Mesendoderm (in vitro differentiated cells): ENCODE measurements at regions not wholly inside any gene's neighbourhood (a gene's known extent, or its start where the extent isn't known, plus 50 kb on each side); places are given as distances from the start of the nearest gene placed in this dataset.
"Not testable (repeated sequence)": the region's sequence is repeated elsewhere in the genome, so short reads cannot be mapped to it uniquely, and the experiment has no call there.

ENCODE experiments used
- DNase-seq: peaks from one replicate; pipeline ENCODE4 v3.0.0; 2013
- H2AK5ac ChIP-seq: 2 replicates; pipeline ENCODE4 v1.6.1; 2013; ENCODE audit warnings: low read length, inconsistent platforms
- H2BK120ac ChIP-seq: 2 replicates; pipeline ENCODE4 v1.6.1; 2013; ENCODE audit warnings: low read depth, mild to moderate bottlenecking, low read length, moderate library complexity, mixed read lengths
- H2BK15ac ChIP-seq: replicated peaks from 2 replicates; pipeline ENCODE4 v1.6.1; 2013; ENCODE audit warnings: low read depth, mild to moderate bottlenecking, moderate library complexity
- H2BK5ac ChIP-seq: 2 replicates; pipeline ENCODE4 v1.6.1; 2013; ENCODE audit warnings: low read length, inconsistent platforms
- H3K18ac ChIP-seq: 2 replicates; pipeline ENCODE4 v1.6.1; 2013; ENCODE audit warnings: mild to moderate bottlenecking, low read length, mixed read lengths
- H3K23ac ChIP-seq: one replicate; pipeline ENCODE4 v1.6.1; 2013; ENCODE audit warnings: low read length
- H3K27ac ChIP-seq: 2 replicates; pipeline ENCODE4 v1.5.1; 2013; ENCODE audit warnings: low read depth, mild to moderate bottlenecking, inconsistent platforms, low read length, moderate library complexity
- H3K27me3 ChIP-seq: 2 replicates; pipeline ENCODE4 v1.6.1; 2013; ENCODE audit warnings: low read length, control low read depth, mild to moderate bottlenecking, inconsistent platforms; ENCODE audit not compliant: insufficient read depth, poor library complexity
- H3K36me3 ChIP-seq: 2 replicates; pipeline ENCODE4 v1.6.1; 2013; ENCODE audit warnings: low read length, inconsistent platforms; ENCODE audit not compliant: control insufficient read depth, insufficient read depth
- H3K4ac ChIP-seq: one replicate; pipeline ENCODE4 v1.6.1; 2013; ENCODE audit warnings: low read depth, mild to moderate bottlenecking, low read length, moderate library complexity
- H3K4me1 ChIP-seq: 2 replicates; pipeline ENCODE4 v1.6.1; 2013; ENCODE audit warnings: low read depth, low read length, inconsistent platforms; ENCODE audit not compliant: control insufficient read depth
- H3K4me2 ChIP-seq: 2 replicates; pipeline ENCODE4 v1.6.1; 2013; ENCODE audit warnings: low read length
- H3K4me3 ChIP-seq: 2 replicates; pipeline ENCODE4 v1.5.1; 2013; ENCODE audit warnings: mild to moderate bottlenecking, low read length
- H3K56ac ChIP-seq: one replicate; pipeline ENCODE4 v1.6.1; 2013; ENCODE audit warnings: low read length
- H3K79me1 ChIP-seq: 2 replicates; pipeline ENCODE4 v1.6.1; 2013; ENCODE audit warnings: low read length, inconsistent platforms
- H3K79me2 ChIP-seq: 2 replicates; pipeline ENCODE4 v1.6.1; 2013; ENCODE audit warnings: mild to moderate bottlenecking, low read length; ENCODE audit not compliant: control insufficient read depth, insufficient read depth
- H3K9ac ChIP-seq: 2 replicates; pipeline ENCODE4 v1.6.1; 2013; ENCODE audit warnings: low read length, inconsistent platforms
- H4K5ac ChIP-seq: one replicate; pipeline ENCODE4 v1.6.1; 2013; ENCODE audit warnings: low read length
- H4K8ac ChIP-seq: one replicate; pipeline ENCODE4 v1.6.1; 2013; ENCODE audit warnings: low read depth, mild to moderate bottlenecking, control low read depth, low read length, moderate library complexity
- WGBS: extraction: QIAGEN DNeasy Blood & Tissue Kit; methylation state at CpG from one replicate; pipeline ENCODE4 v1.1.7; 2013; ENCODE audit warnings: low lambda C conversion rate, missing lambda C conversion rate; ENCODE audit not compliant: insufficient coverage; ENCODE audit errors: extremely low coverage; 5-methylcytosine and 5-hydroxymethylcytosine counted together

DNA sequence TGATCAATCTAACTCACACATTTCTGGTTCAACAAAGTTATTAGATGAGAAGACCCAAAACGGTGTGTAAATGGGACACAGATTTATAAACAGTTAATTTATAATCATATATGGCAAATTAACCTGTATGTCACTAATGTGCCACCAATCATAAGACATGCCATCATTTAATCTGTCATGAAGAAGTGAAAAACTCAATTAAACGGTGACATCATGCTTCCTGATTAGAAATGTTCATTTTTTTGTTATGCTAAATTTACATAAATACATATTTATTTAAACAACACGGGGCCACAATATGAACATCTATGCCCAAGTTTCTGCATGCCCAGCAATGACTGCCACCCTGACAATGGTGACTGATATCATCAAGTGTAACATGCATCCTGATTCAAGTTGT lies 164.1 kb upstream of the EEA1 start:
- H3K9ac ChIP-seq, result no peak overlapping the region
- no peak overlapping the region for H4K5ac ChIP-seq
- no peak overlapping the region for H2BK15ac ChIP-seq
- H3K4me2 ChIP-seq, result no peak overlapping the region
- H3K18ac ChIP-seq, result no peak overlapping the region
- no peak overlapping the region for H3K27ac ChIP-seq
- no peak overlapping the region for H4K8ac ChIP-seq
- no peaks in the 10 kb centered on the region for H3K79me1 ChIP-seq
- H3K23ac ChIP-seq, result no peak overlapping the region
- no peaks in the 10 kb centered on the region for H3K27me3 ChIP-seq
- no peak overlapping the region for H3K4me3 ChIP-seq
- H3K36me3 ChIP-seq, result no peaks in the 10 kb centered on the region
- no peak overlapping the region for H3K56ac ChIP-seq
- H3K79me2 ChIP-seq, result no peaks in the 10 kb centered on the region
- no peak overlapping the region for H3K4ac ChIP-seq
- no peak overlapping the region for H2BK120ac ChIP-seq
- no CpG with 5 or more reads among the region's 3 CpGs for WGBS
- H2BK5ac ChIP-seq, result no peak overlapping the region
- H3K4me1 ChIP-seq, result peaks cover under 1% of the 10 kb centered on the region
- no peak for DNase-seq
- peak overlapping the region; percentile 43 for H2AK5ac ChIP-seq

DNA sequence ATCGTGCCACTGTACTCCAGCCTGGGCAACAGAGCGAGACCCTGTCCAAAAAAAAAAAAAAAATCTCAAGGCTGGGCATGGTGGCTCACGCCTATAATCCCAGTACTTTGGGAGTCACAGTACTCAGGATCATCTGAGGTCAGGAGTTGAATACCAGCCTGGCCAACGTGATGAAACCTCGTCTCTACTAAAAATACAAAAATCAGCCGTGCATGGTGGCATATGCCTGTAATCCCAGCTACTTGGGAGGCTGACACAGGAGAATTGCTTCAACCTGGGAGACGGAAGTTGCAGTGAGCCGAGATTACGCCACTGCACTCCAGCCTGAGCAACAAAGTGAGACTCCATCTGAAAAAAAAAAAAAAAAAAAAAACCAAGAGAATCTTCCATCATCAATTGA lies 165.1 kb upstream of the EEA1 start:
- H2BK5ac ChIP-seq, H3K4ac ChIP-seq, H3K4me1 ChIP-seq, H4K5ac ChIP-seq, H3K36me3 ChIP-seq, H3K56ac ChIP-seq, H2BK15ac ChIP-seq, H3K79me1 ChIP-seq, DNase-seq, H2BK120ac ChIP-seq, H3K18ac ChIP-seq, H3K27me3 ChIP-seq, H4K8ac ChIP-seq, H3K79me2 ChIP-seq, H3K9ac ChIP-seq, H3K4me2 ChIP-seq, H3K27ac ChIP-seq, H2AK5ac ChIP-seq, H3K4me3 ChIP-seq, H3K23ac ChIP-seq: not testable (repeated sequence)
- no CpG with 5 or more reads among the region's 9 CpGs for WGBS

DNA sequence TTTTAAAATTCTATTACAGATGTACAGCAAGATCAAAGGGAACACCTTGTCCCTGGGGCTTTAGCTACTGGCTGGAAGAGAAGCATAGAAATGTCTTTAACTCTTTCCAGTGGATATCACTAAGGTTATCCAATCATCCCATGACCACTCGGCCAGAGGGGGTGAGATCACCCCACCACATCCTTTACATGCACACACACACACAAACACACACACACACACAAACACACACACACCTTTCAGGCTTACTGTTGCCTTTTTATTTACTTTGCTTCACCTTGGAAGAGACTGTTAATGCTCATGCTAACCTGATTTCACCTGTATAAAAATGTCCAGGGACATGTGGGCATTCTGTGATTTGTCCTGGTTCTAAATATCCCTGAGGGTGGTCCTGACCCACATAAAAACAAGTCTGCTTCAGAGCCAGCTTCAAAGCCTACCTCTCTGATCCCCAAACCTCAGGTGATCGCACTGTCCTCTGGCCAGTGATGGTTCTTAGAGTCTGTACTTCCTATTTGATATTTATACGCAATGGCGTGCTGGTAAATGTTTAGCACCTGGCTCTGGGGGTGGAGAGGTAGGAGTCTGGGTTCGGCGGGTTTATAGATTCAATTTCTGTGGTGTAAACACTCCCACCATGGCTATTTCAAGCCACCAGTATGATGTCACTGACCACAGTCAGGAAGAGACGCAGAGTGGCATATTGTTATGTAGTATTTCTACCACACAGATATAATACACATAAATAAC lies 166.1 kb upstream of the EEA1 start:
- Histone ChIP-seq H3K56ac (no peak overlapping the region), H3K4me1 (no peaks in the 10 kb centered on the region), H3K79me1 (no peaks in the 10 kb centered on the region), H4K8ac (no peak overlapping the region), H3K27ac (no peak overlapping the region), H3K4me3 (no peak overlapping the region), H3K9ac (no peak overlapping the region), H2BK5ac (no peak overlapping the region), H3K23ac (no peak overlapping the region), H3K18ac (no peak overlapping the region), H2AK5ac (no peak overlapping the region), H2BK15ac (no peak overlapping the region), H3K79me2 (no peaks in the 10 kb centered on the region), H3K4me2 (no peak overlapping the region), H3K27me3 (no peaks in the 10 kb centered on the region), H3K4ac (no peak overlapping the region), H3K36me3 (no peaks in the 10 kb centered on the region), H4K5ac (no peak overlapping the region), H2BK120ac (no peak overlapping the region)
- no peak for DNase-seq
- WGBS, result no CpG with 5 or more reads among the region's 7 CpGs

DNA sequence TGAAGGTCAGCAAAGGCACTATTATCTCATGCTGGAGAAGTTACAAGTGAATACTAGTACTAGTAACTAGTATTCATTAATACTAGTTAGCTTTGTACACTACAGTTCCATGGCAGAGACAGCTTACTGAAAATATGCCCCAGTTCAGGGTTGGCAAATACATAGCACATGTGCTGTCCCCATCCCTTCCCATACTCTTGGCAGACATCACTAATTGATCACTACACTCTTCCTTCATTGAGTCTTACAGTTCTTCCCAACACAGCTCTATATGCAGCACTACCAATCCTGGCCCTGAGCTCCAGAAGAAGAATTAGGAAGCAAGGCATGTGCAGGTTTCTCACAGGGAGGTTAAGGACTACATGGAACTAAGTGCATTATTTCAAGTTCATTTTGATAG lies 168.3 kb upstream of the EEA1 start:
- Histone ChIP-seq H3K23ac (no peak overlapping the region), H3K36me3 (no peaks in the 10 kb centered on the region), H4K5ac (no peak overlapping the region), H3K4me1 (no peaks in the 10 kb centered on the region), H3K79me2 (no peaks in the 10 kb centered on the region), H3K56ac (no peak overlapping the region), H3K27ac (no peak overlapping the region), H2BK15ac (no peak overlapping the region), H3K18ac (no peak overlapping the region), H3K4ac (no peak overlapping the region), H3K9ac (no peak overlapping the region), H3K4me2 (no peak overlapping the region), H2AK5ac (no peak overlapping the region), H2BK5ac (no peak overlapping the region), H3K4me3 (no peak overlapping the region), H4K8ac (no peak overlapping the region), H2BK120ac (no peak overlapping the region), H3K79me1 (no peaks in the 10 kb centered on the region), H3K27me3 (no peaks in the 10 kb centered on the region)
- DNase-seq, result no peak

DNA sequence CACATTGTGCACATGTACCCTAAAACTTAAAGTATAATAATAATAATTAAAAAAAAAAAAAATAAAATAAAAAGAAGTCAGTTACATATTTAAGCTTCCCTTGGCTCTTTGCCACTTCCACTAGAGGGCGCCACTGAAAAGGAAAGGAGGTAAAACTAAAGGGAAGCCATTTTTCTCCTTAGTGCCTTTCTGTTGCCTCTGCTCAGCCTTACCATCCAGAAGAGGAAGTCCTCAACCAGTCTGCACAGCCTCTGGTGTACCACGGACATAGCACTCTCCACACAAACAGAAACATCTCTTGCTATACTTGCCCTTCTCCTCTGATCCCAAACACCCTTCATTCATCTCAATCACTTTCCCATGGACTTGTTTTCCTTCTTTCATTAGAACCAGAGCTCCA lies 169.0 kb upstream of the EEA1 start:
- H2BK120ac ChIP-seq, result no peak overlapping the region
- no peak overlapping the region for H2AK5ac ChIP-seq
- WGBS, result no CpG with 5 or more reads among the region's 2 CpGs
- no peak overlapping the region for H3K56ac ChIP-seq
- H2BK5ac ChIP-seq, result no peak overlapping the region
- H2BK15ac ChIP-seq, result no peak overlapping the region
- no peaks in the 10 kb centered on the region for H3K4me1 ChIP-seq
- no peaks in the 10 kb centered on the region for H3K79me2 ChIP-seq
- H3K27me3 ChIP-seq, result no peaks in the 10 kb centered on the region
- no peak overlapping the region for H3K4me3 ChIP-seq
- no peak overlapping the region for H3K18ac ChIP-seq
- H3K4me2 ChIP-seq, result no peak overlapping the region
- no peaks in the 10 kb centered on the region for H3K79me1 ChIP-seq
- H3K36me3 ChIP-seq, result no peaks in the 10 kb centered on the region
- H4K8ac ChIP-seq, result no peak overlapping the region
- H3K4ac ChIP-seq, result no peak overlapping the region
- H3K23ac ChIP-seq, result no peak overlapping the region
- peak; percentile 86 for DNase-seq
- no peak overlapping the region for H3K27ac ChIP-seq
- no peak overlapping the region for H4K5ac ChIP-seq
- H3K9ac ChIP-seq, result no peak overlapping the region

DNA sequence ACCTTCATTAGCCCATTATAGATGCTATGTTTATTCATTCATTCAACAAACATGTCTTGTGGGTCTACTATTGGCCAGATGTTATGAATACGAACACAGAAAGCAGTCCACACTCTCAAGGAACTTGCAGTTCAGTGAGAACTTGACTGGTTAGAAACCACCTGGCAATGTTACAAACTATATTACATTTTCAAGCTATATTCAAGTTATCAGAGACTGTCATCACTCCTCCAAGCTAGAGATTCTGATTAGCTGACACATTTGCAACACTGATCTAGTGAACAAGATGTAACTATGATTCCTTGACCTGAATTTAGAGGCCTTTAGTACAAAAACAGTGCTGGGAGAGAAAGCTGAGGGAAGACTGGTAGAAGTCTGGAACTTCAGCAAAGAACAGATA lies 170.7 kb upstream of the EEA1 start:
- Histone ChIP-seq H4K5ac (no peak overlapping the region), H3K79me2 (no peaks in the 10 kb centered on the region), H3K4me2 (no peak overlapping the region), H3K27ac (no peak overlapping the region), H3K18ac (no peak overlapping the region), H3K9ac (no peak overlapping the region), H2BK15ac (peak overlapping the region; percentile 67), H2BK120ac (no peak overlapping the region), H3K27me3 (no peaks in the 10 kb centered on the region), H2AK5ac (no peak overlapping the region), H3K4ac (no peak overlapping the region), H3K23ac (no peak overlapping the region), H3K36me3 (no peaks in the 10 kb centered on the region), H2BK5ac (no peak overlapping the region), H3K79me1 (no peaks in the 10 kb centered on the region), H3K4me1 (no peaks in the 10 kb centered on the region), H3K4me3 (no peak overlapping the region), H3K56ac (no peak overlapping the region), H4K8ac (no peak overlapping the region)
- WGBS, result no CpG with 5 or more reads among the region's 1 CpG
- DNase-seq, result no peak
